LNCAP (cell line): ENCODE measurements at regions not wholly inside any gene's neighbourhood (a gene's known extent, or its start where the extent isn't known, plus 50 kb on each side); places are given as distances from the start of the nearest gene placed in this dataset.

Experiments
- TF ChIP-seq, protein P1 (sequence below): fragments of 450-650 bp; IDR thresholded peaks from 2 replicates; pipeline ENCODE4 v1.5.1; 2017; ENCODE audit warnings: mild to moderate bottlenecking

GRCh38 chr2:198753101-198753500 lies 704.6 kb downstream of the SATB2 start:
- TF ChIP-seq, protein P1, sequence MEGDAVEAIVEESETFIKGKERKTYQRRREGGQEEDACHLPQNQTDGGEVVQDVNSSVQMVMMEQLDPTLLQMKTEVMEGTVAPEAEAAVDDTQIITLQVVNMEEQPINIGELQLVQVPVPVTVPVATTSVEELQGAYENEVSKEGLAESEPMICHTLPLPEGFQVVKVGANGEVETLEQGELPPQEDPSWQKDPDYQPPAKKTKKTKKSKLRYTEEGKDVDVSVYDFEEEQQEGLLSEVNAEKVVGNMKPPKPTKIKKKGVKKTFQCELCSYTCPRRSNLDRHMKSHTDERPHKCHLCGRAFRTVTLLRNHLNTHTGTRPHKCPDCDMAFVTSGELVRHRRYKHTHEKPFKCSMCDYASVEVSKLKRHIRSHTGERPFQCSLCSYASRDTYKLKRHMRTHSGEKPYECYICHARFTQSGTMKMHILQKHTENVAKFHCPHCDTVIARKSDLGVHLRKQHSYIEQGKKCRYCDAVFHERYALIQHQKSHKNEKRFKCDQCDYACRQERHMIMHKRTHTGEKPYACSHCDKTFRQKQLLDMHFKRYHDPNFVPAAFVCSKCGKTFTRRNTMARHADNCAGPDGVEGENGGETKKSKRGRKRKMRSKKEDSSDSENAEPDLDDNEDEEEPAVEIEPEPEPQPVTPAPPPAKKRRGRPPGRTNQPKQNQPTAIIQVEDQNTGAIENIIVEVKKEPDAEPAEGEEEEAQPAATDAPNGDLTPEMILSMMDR = no peak

DNA sequence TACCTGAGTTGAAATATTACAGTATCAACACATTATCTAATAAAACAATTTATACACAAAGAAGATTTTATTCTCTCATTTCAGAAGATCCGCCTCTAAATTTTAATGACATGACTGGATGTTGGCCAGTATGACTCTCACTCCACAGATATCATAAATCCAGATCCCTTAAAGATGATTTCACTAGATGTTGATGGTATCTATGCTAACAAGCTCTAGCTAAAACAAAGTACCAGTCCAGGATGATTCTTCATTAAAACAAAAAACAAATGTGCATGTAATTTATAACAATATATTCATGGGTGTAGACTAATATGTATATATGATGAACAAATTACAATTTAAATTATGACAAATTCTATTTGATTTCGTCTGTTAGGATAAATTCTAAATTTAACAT lies 708.4 kb downstream of the SATB2 start:
- TF ChIP-seq, protein P1 = no peak

DNA sequence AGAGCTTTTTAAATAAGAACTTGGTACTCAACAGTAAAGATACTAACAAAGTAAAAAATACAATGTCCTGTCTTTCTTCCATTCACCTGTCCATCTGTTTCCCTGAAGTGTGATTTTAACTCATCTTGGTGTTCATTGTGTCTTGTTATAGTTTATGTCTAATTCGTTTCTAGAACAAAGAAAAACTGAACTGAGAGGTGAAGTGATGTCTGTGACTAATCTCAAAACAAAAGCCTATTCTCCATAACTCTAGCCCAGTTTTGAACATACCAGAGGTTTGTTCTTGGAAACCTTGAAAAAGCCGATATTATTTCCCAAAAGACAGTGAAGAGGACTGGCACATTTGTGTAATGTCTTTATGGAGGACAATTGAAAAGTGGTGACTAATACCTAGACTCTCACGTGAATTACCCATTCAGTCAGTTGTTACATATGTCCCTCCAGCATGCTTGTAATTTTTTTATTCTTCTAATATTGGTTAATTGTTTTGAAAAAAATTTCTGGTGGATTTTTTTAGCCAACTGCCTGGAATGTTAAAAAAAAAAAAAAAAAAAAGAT lies 725.8 kb downstream of the SATB2 start:
- TF ChIP-seq, protein P1 = no peak

DNA sequence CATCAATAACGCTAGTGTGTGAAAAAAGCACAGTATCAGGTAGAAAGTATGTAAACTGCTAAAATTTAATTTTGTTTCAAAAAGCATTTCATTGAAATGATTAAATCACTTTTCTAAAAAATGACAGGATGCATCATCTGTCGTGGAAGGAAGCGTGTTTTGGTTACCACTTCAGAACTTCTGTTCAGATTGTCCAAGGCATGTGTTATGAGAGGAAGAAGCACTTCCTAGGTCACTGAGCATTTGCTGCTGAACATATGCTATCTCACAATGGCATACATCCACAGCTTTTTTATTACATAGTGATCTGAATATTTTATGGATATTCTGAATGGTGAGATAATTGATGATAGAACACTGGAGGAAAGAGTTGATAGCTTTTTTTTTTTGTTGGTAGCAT lies 737.5 kb downstream of the SATB2 start:
- TF ChIP-seq, protein P1 = no peak

DNA sequence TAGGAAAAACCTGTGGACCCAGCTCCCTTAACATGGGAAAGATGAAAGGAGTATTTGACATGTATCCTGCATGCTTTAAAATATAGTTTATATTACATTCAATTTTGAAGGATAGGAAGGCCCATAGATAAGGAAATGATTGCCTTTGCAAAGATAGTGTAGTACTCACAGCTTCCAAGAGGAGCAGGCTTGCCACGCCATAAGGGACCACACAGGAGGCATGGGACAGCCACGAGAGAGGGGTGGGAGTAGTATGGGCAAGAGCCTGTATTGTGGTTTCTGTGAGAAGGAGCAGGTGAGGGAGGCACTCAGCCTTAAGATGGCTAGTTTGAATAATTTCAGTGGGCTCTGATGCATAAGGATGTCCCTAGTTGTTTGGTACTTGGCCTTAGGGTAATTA lies 740.3 kb downstream of the SATB2 start:
- TF ChIP-seq, protein P1 = no peak

GRCh38 chr2:198715302-198715835 lies 742.4 kb downstream of the SATB2 start:
- TF ChIP-seq, protein P1 = no peak

- TF ChIP-seq, protein P1 = no peak
Measured at GRCh38 chr2:198712485-198712884, 745.3 kb downstream of the SATB2 start.

DNA sequence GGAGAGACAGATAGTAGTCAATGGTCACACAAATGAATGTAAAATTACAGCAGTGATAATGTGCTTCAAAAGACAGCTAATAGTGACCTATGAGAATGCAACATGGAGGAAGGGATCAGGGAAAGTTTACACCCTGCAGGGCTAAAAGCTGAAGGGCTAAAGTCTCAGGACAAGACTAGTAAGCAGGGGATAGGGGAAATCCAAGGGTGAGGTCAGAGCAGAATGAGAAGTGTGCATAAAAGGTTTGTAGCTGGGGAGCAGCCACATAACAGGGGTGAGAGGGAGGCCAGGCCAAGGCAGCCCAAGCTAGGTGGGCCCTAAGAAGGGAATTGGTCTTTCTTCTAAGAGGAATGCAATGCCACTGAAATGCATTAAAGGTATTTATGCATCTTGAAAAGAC lies 746.3 kb downstream of the SATB2 start:
- TF ChIP-seq, protein P1 = no peak
